Chondrocyte (in vitro differentiated cells): ENCODE measurements at regions not wholly inside any gene's neighbourhood (a gene's known extent, or its start where the extent isn't known, plus 50 kb on each side); places are given as distances from the start of the nearest gene placed in this dataset.

ENCODE experiments used
- DNase-seq: peaks from one replicate; pipeline ENCODE4 v3.0.0; 2021; ENCODE audit warnings: mixed read lengths, low spot score
- H3K27ac Mint-ChIP-seq: one replicate; pipeline ENCODE4 v1.8.0; 2021; ENCODE audit warnings: mild to moderate bottlenecking, moderate library complexity, mixed read lengths; ENCODE audit not compliant: unreplicated experiment
- H3K27me3 Mint-ChIP-seq: 2 replicates; pipeline ENCODE4 v1.8.0; 2021; ENCODE audit warnings: low read depth, mixed read lengths
- H3K36me3 Mint-ChIP-seq: 2 replicates; pipeline ENCODE4 v1.8.0; 2021; ENCODE audit warnings: low read depth, mixed read lengths
- H3K4me1 Mint-ChIP-seq: 2 replicates; pipeline ENCODE4 v1.8.0; 2021; ENCODE audit warnings: low read depth, mild to moderate bottlenecking, mixed read lengths
- H3K4me3 Mint-ChIP-seq: one replicate; pipeline ENCODE4 v1.8.0; 2021; ENCODE audit warnings: mild to moderate bottlenecking, moderate library complexity, mixed read lengths; ENCODE audit not compliant: unreplicated experiment
- H3K9me3 Mint-ChIP-seq: 2 replicates; pipeline ENCODE4 v1.8.0; 2021; ENCODE audit warnings: low read depth, mixed read lengths
- CTCF ChIP-seq: fragments of 200-600 bp; sonication (generic); IDR thresholded peaks from 2 replicates; pipeline ENCODE4 v1.5.0; 2021; ENCODE audit warnings: antibody characterized with exemption, mild to moderate bottlenecking, moderate library complexity

GRCh38 chr6:141963543-141964295 lies 169.0 kb upstream of the GJE1 start:
- DNase-seq: no peak
- no peaks in the 10 kb centered on the region for H3K4me1 Mint-ChIP-seq
- no peaks in the 10 kb centered on the region for H3K27me3 Mint-ChIP-seq
- no peaks in the 10 kb centered on the region for H3K36me3 Mint-ChIP-seq
- no peak for TF ChIP-seq CTCF
- H3K27ac Mint-ChIP-seq: no peak overlapping the region
- no peak overlapping the region for H3K4me3 Mint-ChIP-seq
- H3K9me3 Mint-ChIP-seq: peaks cover 5% of the 10 kb centered on the region

DNA sequence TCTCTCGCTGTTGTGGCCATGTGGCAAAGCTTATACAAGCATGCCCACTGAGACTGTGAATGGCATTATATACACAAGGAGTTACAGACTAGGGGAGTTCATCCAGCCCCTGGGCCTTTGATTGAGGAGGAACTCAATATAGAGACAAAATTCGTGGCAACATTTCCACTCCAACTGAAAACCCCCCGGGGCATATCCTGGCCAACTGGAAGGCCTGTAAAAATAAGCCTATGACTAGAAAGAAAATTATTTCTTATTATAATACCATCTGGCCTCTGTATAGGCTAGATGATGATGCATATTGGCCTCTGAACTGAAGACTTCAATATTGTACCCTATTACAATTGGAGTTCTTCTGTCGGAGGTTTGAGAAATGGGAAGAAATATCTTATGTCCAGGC lies 175.5 kb upstream of the GJE1 start:
- H3K27me3 Mint-ChIP-seq: no peaks in the 10 kb centered on the region
- TF ChIP-seq CTCF: no peak
- H3K27ac Mint-ChIP-seq: no peak overlapping the region
- peaks cover 1% of the 10 kb centered on the region for H3K36me3 Mint-ChIP-seq
- H3K9me3 Mint-ChIP-seq: peaks cover 8% of the 10 kb centered on the region
- peaks cover 14% of the 10 kb centered on the region for H3K4me1 Mint-ChIP-seq
- DNase-seq: no peak
- no peak overlapping the region for H3K4me3 Mint-ChIP-seq

- no peaks in the 10 kb centered on the region for H3K27me3 Mint-ChIP-seq
- peaks cover 12% of the 10 kb centered on the region for H3K9me3 Mint-ChIP-seq
- no peak overlapping the region for H3K27ac Mint-ChIP-seq
- DNase-seq: no peak
- peaks cover 14% of the 10 kb centered on the region for H3K4me1 Mint-ChIP-seq
- TF ChIP-seq CTCF: no peak
- H3K4me3 Mint-ChIP-seq: no peak overlapping the region
- peaks cover 1% of the 10 kb centered on the region for H3K36me3 Mint-ChIP-seq
Observed at GRCh38 chr6:141956868-141957267, 175.9 kb upstream of the GJE1 start.

DNA sequence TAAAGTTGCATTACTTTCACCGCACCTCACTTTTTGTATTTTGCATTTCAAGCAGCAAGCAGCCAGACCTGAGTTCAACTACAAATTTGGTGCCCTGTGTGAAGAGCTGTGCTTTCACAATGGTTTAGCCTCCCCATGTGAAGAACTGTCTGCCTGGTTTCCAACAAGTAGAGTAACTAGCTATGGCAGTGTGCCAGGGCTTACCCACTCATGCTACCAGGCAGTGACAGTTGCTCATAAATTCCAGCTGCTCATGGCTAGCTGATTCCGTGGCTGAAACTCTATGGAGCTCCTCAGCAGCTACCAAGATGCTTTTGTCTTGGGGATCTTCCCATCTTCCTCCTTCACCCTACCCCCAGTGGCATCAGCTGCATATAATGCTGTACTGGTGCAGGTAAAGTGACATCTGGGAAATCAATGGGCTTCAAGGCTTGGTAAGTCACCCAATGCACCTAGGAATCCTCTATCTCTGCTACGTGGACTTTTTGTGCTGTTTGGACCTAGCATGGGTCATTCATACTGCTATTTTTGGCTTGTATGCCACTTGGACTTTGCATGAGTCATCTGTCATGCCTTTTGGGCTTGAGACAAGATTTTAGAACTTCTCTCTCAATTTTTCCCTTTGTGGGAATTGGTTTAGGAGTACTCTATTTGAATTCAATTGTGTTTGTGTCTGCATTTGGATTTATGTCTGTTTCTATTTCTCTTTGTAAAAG lies 176.5 kb upstream of the GJE1 start:
- Mint-ChIP-seq H3K36me3 (peaks cover 4% of the 10 kb centered on the region), H3K9me3 (peaks cover 17% of the 10 kb centered on the region), H3K27me3 (no peaks in the 10 kb centered on the region), H3K4me3 (no peak overlapping the region), H3K27ac (no peak overlapping the region), H3K4me1 (peaks cover 14% of the 10 kb centered on the region)
- DNase-seq: no peak
- no peak for TF ChIP-seq CTCF

DNA sequence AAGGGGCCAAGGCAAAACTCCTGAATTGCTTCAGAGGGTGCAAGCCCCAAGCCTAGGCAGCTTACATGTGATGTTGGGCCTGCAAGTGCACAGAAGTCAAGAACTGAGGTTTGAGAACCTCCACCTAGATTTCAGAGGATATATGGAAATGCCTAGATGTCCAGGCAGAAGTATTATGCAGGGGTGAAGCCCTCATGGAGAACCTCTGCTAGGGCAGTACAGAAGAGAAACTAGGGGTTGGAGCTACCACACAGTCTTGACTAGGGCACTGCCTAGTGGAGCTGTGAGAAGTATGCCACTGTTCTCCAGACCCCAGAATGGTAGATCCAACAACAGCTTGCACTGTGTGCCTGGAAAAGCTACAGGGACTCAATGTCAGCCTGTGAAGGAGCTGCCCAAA lies 179.7 kb upstream of the GJE1 start:
- H3K9me3 Mint-ChIP-seq: peaks cover 17% of the 10 kb centered on the region
- no peaks in the 10 kb centered on the region for H3K27me3 Mint-ChIP-seq
- H3K36me3 Mint-ChIP-seq: peaks cover 4% of the 10 kb centered on the region
- no peak for DNase-seq
- no peak overlapping the region for H3K27ac Mint-ChIP-seq
- no peak overlapping the region for H3K4me3 Mint-ChIP-seq
- TF ChIP-seq CTCF: no peak
- peaks cover 14% of the 10 kb centered on the region for H3K4me1 Mint-ChIP-seq
